MCF 10A (cell line): ENCODE measurements at regions not wholly inside any gene's neighbourhood (a gene's known extent, or its start where the extent isn't known, plus 50 kb on each side); places are given as distances from the start of the nearest gene placed in this dataset.

Experiments used
- BruUV-seq: library from RNA; stranded (reverse); fragments of 400-500 nt; replicated peaks from 2 replicates; lab custom pipeline; 2021; lab: Mats Ljungman, UMichigan
- CTCF ChIA-PET: fragments of 300-600 bp; sonication (Branson Sonifier 250); formaldehyde crosslinking; extraction: SDS; loops from one replicate; lab custom pipeline; 2021; ENCODE audit warnings: antibody characterized with exemption, inconsistent platforms; lab: Yijun Ruan, JAX
- POLR2A ChIA-PET: fragments of 300-600, 350-650 bp; sonication (Branson Sonifier 250); formaldehyde crosslinking; extraction: SDS; loops from one replicate; lab custom pipeline; 2020; ENCODE audit warnings: antibody characterized with exemption, inconsistent platforms; lab: Yijun Ruan, JAX
- DNase-seq: peaks from one replicate; pipeline ENCODE4 v3.0.0-alpha.2; 2018; ENCODE audit not compliant: unreplicated experiment
- H3K27ac Mint-ChIP-seq: one replicate; pipeline ENCODE4 v1.8.0; 2022; ENCODE audit warnings: mild to moderate bottlenecking, low read depth, mixed read lengths; ENCODE audit not compliant: unreplicated experiment
- H3K27me3 Mint-ChIP-seq: one replicate; pipeline ENCODE4 v1.8.0; 2022; ENCODE audit warnings: mixed read lengths; ENCODE audit not compliant: insufficient read depth, unreplicated experiment
- H3K36me3 Mint-ChIP-seq: one replicate; pipeline ENCODE4 v1.8.0; 2022; ENCODE audit warnings: mild to moderate bottlenecking, moderate library complexity, mixed read lengths; ENCODE audit not compliant: insufficient read depth, unreplicated experiment
- H3K4me1 Mint-ChIP-seq: one replicate; pipeline ENCODE4 v1.8.0; 2022; ENCODE audit warnings: mixed read lengths; ENCODE audit not compliant: insufficient read depth, unreplicated experiment
- H3K4me3 Mint-ChIP-seq: one replicate; pipeline ENCODE4 v1.8.0; 2022; ENCODE audit warnings: mild to moderate bottlenecking, moderate library complexity, mixed read lengths; ENCODE audit not compliant: unreplicated experiment
- H3K9me3 Mint-ChIP-seq: one replicate; pipeline ENCODE4 v1.8.0; 2022; ENCODE audit warnings: mixed read lengths; ENCODE audit not compliant: unreplicated experiment
- intact Hi-C: fragments of 100-400 bp; cut with micrococcal nuclease; formaldehyde crosslinking; loops from 2 replicates; pipeline ENCODE4 v1.14.1; 2022
- TF ChIP-seq, protein P1 (sequence below): fragments of 200-600 bp; IDR thresholded peaks from one replicate; pipeline ENCODE4 v1.8.0; 2022; ENCODE audit warnings: antibody characterized with exemption, mild to moderate bottlenecking; ENCODE audit not compliant: unreplicated experiment

DNA sequence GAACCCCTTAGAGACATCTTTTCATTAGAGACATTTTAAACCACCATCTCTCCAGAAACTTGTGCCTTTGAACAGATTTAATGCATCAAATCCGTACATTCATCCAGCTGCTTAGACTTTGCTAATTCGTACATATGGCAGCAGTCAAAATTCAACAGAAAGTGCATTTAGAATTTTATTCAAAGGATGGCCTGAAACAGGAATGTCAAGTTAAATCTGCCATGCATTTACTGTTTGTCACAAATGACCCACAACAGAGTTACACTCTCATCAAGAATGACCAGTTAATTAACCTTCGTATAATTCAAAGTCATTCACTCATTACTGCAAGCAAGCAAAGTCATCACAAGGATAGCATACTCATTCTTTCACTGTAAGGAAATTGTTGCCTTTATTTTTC lies 284.3 kb downstream of the SLC7A11 start:
- Mint-ChIP-seq H3K4me3 (no peak overlapping the region), H3K36me3 (no peaks in the 10 kb centered on the region), H3K27me3 (no peaks in the 10 kb centered on the region), H3K9me3 (no peaks in the 10 kb centered on the region), H3K4me1 (peaks cover 48% of the 10 kb centered on the region), H3K27ac (no peak overlapping the region)
- BruUV-seq, result no TSS peak
- no peak for DNase-seq
- TF ChIP-seq, protein P1, sequence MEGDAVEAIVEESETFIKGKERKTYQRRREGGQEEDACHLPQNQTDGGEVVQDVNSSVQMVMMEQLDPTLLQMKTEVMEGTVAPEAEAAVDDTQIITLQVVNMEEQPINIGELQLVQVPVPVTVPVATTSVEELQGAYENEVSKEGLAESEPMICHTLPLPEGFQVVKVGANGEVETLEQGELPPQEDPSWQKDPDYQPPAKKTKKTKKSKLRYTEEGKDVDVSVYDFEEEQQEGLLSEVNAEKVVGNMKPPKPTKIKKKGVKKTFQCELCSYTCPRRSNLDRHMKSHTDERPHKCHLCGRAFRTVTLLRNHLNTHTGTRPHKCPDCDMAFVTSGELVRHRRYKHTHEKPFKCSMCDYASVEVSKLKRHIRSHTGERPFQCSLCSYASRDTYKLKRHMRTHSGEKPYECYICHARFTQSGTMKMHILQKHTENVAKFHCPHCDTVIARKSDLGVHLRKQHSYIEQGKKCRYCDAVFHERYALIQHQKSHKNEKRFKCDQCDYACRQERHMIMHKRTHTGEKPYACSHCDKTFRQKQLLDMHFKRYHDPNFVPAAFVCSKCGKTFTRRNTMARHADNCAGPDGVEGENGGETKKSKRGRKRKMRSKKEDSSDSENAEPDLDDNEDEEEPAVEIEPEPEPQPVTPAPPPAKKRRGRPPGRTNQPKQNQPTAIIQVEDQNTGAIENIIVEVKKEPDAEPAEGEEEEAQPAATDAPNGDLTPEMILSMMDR, result no peak
- ChIA-PET CTCF (interaction anchor here (1.2 kb wide), 1 partner anchor 133 kb away, joined by 3 read pairs; no protein-coding TSS in a partner anchor), POLR2A (interaction anchor here (0.7 kb wide), 1 partner anchor 78 kb away, joined by 3 read pairs; no protein-coding TSS in a partner anchor)
- intact Hi-C loops, result no loop called here

- intact Hi-C loops, result no loop called here
- H3K9me3 Mint-ChIP-seq, result no peaks in the 10 kb centered on the region
- H3K4me3 Mint-ChIP-seq, result no peak overlapping the region
- H3K27me3 Mint-ChIP-seq, result no peaks in the 10 kb centered on the region
- CTCF ChIA-PET, result no interaction called here
- H3K36me3 Mint-ChIP-seq, result no peaks in the 10 kb centered on the region
- POLR2A ChIA-PET, result interaction anchor here (1.1 to 1.2 kb wide), 2 partner anchors 25 to 79 kb away, joined by 3 read pairs; no protein-coding TSS in a partner anchor
- peaks cover 45% of the 10 kb centered on the region for H3K4me1 Mint-ChIP-seq
- DNase-seq, result no peak
- H3K27ac Mint-ChIP-seq, result peak overlapping the region; percentile 61
- no TSS peak for BruUV-seq
- TF ChIP-seq, protein P1, result no peak
These were observed 285.9 kb downstream of the SLC7A11 start for GRCh38 chr4:137956256-137956655.

GRCh38 chr4:137955595-137955994 lies 286.6 kb downstream of the SLC7A11 start:
- no peaks in the 10 kb centered on the region for H3K9me3 Mint-ChIP-seq
- no TSS peak for BruUV-seq
- intact Hi-C loops, result no loop called here

GRCh38 chr4:137952116-137952515 lies 290.0 kb downstream of the SLC7A11 start:
- TF ChIP-seq, protein P1, result no peak
- intact Hi-C loops, result no loop called here
- no peaks in the 10 kb centered on the region for H3K9me3 Mint-ChIP-seq
- no peak overlapping the region for H3K4me3 Mint-ChIP-seq
- no peaks in the 10 kb centered on the region for H3K36me3 Mint-ChIP-seq
- no peak for DNase-seq
- no TSS peak for BruUV-seq
- H3K27me3 Mint-ChIP-seq, result no peaks in the 10 kb centered on the region
- peaks cover 23% of the 10 kb centered on the region for H3K4me1 Mint-ChIP-seq
- no peak overlapping the region for H3K27ac Mint-ChIP-seq
- ChIA-PET POLR2A (no interaction called here), CTCF (no interaction called here)

More at GRCh38 chr4:137955595-137955994, 286.6 kb downstream of the SLC7A11 start:
- DNase-seq, result no peak
- Mint-ChIP-seq H3K4me1 (peaks cover 39% of the 10 kb centered on the region), H3K36me3 (no peaks in the 10 kb centered on the region), H3K4me3 (no peak overlapping the region), H3K27ac (peak overlapping the region; percentile 61), H3K27me3 (no peaks in the 10 kb centered on the region)
- ChIA-PET POLR2A (interaction anchor here (1.1 to 1.2 kb wide), 2 partner anchors 24 to 80 kb away, joined by 3 read pairs; no protein-coding TSS in a partner anchor), CTCF (no interaction called here)
- TF ChIP-seq, protein P1, result no peak
